Activated gamma-delta T cell treated with Interleukin-2 at 50 U/mL for 16 hours (primary cell): ENCODE measurements at regions not wholly inside any gene's neighbourhood (a gene's known extent, or its start where the extent isn't known, plus 50 kb on each side); places are given as distances from the start of the nearest gene placed in this dataset.

Source experiments
- DNase-seq: peaks from one replicate; pipeline ENCODE4 v3.0.0-alpha.2; 2020

GRCh38 chr20:40442181-40442963 is 246.7 kb downstream of the MAFB start:
- DNase-seq: no peak

GRCh38 chr20:40441771-40442170 is 247.3 kb downstream of the MAFB start:
- no peak for DNase-seq

GRCh38 chr20:40438161-40438830 is 250.7 kb downstream of the MAFB start:
- DNase-seq: no peak

GRCh38 chr20:40436011-40436410 is 253.0 kb downstream of the MAFB start:
- no peak for DNase-seq

GRCh38 chr20:40435146-40435895 is 253.7 kb downstream of the MAFB start:
- no peak for DNase-seq

- no peak for DNase-seq
Observed at GRCh38 chr20:40434122-40434521, 254.9 kb downstream of the MAFB start.

GRCh38 chr20:40433341-40433861 is 255.6 kb downstream of the MAFB start:
- DNase-seq: no peak

GRCh38 chr20:40431611-40432010 is 257.4 kb downstream of the MAFB start:
- no peak for DNase-seq

- DNase-seq: no peak
Observed at GRCh38 chr20:40431112-40431511, 257.9 kb downstream of the MAFB start.

- no peak for DNase-seq
Observed at GRCh38 chr20:40427026-40427425, 262.0 kb downstream of the MAFB start.

- DNase-seq: no peak
Observed at GRCh38 chr20:40424695-40425094, 264.3 kb downstream of the MAFB start.

GRCh38 chr20:40422656-40423055 is 266.4 kb downstream of the MAFB start:
- DNase-seq: no peak

GRCh38 chr20:40416274-40416673 is 272.8 kb downstream of the MAFB start:
- DNase-seq: no peak

GRCh38 chr20:40414843-40415615 is 274.0 kb downstream of the MAFB start:
- no peak for DNase-seq

GRCh38 chr20:40410028-40410427 is 279.0 kb downstream of the MAFB start:
- DNase-seq: no peak

- DNase-seq: no peak
Observed at GRCh38 chr20:40397467-40397866, 291.6 kb downstream of the MAFB start.

GRCh38 chr20:40393197-40394079 is 295.6 kb downstream of the MAFB start:
- DNase-seq: no peak

GRCh38 chr20:40390654-40391053 is 298.4 kb downstream of the MAFB start:
- DNase-seq: no peak

- DNase-seq: no peak
Observed at GRCh38 chr20:40370800-40371199, 318.2 kb downstream of the MAFB start.

- DNase-seq: no peak
Observed at GRCh38 chr20:40368876-40369275, 320.2 kb downstream of the MAFB start.

- DNase-seq: no peak
Observed at GRCh38 chr20:40361916-40362315, 327.1 kb downstream of the MAFB start.
